ENCODE measurements at regions not wholly inside any gene's neighbourhood (a gene's known extent, or its start where the extent isn't known, plus 50 kb on each side); places are given as distances from the start of the nearest gene placed in this dataset.

DNA sequence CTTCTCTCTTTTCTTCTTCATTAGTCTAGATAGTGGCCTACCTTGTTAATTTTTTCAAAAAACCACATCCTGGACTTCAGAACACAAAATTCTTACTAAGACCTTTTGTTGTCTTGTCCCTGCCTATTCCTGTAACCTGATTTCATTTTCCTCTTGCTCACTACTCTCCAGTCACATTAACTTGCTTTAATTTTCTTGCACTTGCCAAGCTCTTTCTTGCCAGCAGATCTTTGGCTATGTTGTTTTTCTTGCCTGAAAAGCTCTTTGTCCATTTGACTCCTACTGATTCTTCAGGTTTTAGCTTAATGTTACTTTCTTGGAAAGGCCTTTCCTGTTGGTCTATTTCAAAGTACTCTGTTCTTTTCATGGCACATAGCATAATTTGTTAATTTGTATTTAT, 356.8 kb downstream of the OSTF1 start:
- no peaks in the 10 kb centered on the region for H4K20me1 ChIP-seq (ENCODE audit: insufficient read depth, low read length)
- POLR2A ChIA-PET (ENCODE audit: unreplicated experiment) = no interaction called here
- H3K56ac ChIP-seq (ENCODE audit: extremely low read depth, insufficient read depth, low read length) = no peak overlapping the region
- H3K36me3 ChIP-seq (ENCODE audit: control insufficient read depth, insufficient read depth, low read length) = no peaks in the 10 kb centered on the region
- in situ Hi-C loops (cut with MboI; ENCODE audit: low sequenced_read_pairs) = no loop called here
- no peak overlapping the region for H4K91ac ChIP-seq (ENCODE audit: insufficient read depth, low read depth, low read length)
- no peak overlapping the region for H4K8ac ChIP-seq (ENCODE audit: low read depth in 2 of 2, low read length in 2 of 2)
- no peak overlapping the region for H3K18ac ChIP-seq (ENCODE audit: low read depth, low read length)
- no peaks in the 10 kb centered on the region for H3K9me1 ChIP-seq (ENCODE audit: insufficient read depth, low read length)
- H3K27ac ChIP-seq (ENCODE audit: insufficient read depth, low read length) = no peak overlapping the region
- no peak overlapping the region for H3K4ac ChIP-seq (ENCODE audit: low read depth, low read length)
- no peaks in the 10 kb centered on the region for H3K27me3 ChIP-seq (ENCODE audit: control insufficient read depth, insufficient read depth, low read length)
- intact Hi-C loops (cut with micrococcal nuclease) = no loop called here
- H2AFZ ChIP-seq (replicated peaks; ENCODE audit: low read length, poor library complexity) = no peak overlapping the region
- no peak overlapping the region for H2AK9ac ChIP-seq (replicated peaks; ENCODE audit: low read depth, low read length, poor library complexity)
- DNase-seq (no peak), ATAC-seq (ENCODE audit: low read depth) (no peak)
- no peak overlapping the region for H2BK5ac ChIP-seq (ENCODE audit: low read depth, low read length, poor library complexity, severe bottlenecking)
- no peak overlapping the region for H3K9ac ChIP-seq (ENCODE audit: low read depth, low read length)
- H3K79me1 ChIP-seq (ENCODE audit: low read depth in 1 of 2, low read length in 2 of 2) = no peaks in the 10 kb centered on the region
- dilution Hi-C loops (cut with HindIII; ENCODE audit: low sequenced_read_pairs, unreplicated experiment) = no loop called here
- no peak overlapping the region for H2AK5ac ChIP-seq (ENCODE audit: low read depth, low read length)
- no peak overlapping the region for H2BK120ac ChIP-seq (ENCODE audit: low read depth, low read length)
- H3K4me3 ChIP-seq (ENCODE audit: insufficient read depth, low read depth, low read length) = no peak overlapping the region
- TF ChIP-seq, protein P1, sequence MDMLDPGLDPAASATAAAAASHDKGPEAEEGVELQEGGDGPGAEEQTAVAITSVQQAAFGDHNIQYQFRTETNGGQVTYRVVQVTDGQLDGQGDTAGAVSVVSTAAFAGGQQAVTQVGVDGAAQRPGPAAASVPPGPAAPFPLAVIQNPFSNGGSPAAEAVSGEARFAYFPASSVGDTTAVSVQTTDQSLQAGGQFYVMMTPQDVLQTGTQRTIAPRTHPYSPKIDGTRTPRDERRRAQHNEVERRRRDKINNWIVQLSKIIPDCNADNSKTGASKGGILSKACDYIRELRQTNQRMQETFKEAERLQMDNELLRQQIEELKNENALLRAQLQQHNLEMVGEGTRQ (IDR thresholded peaks at IDR 0.05; ENCODE audit: low read depth, low read length) = no peak
- TF ChIP-seq RAD21 (IDR thresholded peaks at IDR 0.05; ENCODE audit: low read length) (no peak), MAZ (IDR thresholded peaks at IDR 0.05; ENCODE audit: borderline replicate concordance, low read depth, low read length) (no peak), RCOR1 (IDR thresholded peaks at IDR 0.05; ENCODE audit: insufficient replicate concordance, low read length) (no peak), POLR2A (IDR thresholded peaks at IDR 0.05; ENCODE audit: low read depth, low read length) (no peak), BHLHE40 (IDR thresholded peaks at IDR 0.05; ENCODE audit: low read depth, low read length) (no peak), MXI1 (IDR thresholded peaks at IDR 0.05; ENCODE audit: borderline replicate concordance, low read depth, low read length) (no peak), CEBPB (IDR thresholded peaks at IDR 0.05; ENCODE audit: low read depth, low read length) (no peak), CHD1 (IDR thresholded peaks at IDR 0.05; ENCODE audit: low read depth, low read length) (no peak), FOS (IDR thresholded peaks at IDR 0.05; ENCODE audit: low read depth, low read length) (no peak), NFE2L2 (IDR thresholded peaks at IDR 0.05; ENCODE audit: low read depth, low read length) (no peak), SMC3 (IDR thresholded peaks at IDR 0.05; ENCODE audit: low read depth, low read length) (no peak), MAFK (IDR thresholded peaks at IDR 0.05; ENCODE audit: low read depth, low read length) (no peak), RFX5 (IDR thresholded peaks at IDR 0.05; ENCODE audit: low read depth, low read length) (no peak)
- TF ChIP-seq, protein P2, sequence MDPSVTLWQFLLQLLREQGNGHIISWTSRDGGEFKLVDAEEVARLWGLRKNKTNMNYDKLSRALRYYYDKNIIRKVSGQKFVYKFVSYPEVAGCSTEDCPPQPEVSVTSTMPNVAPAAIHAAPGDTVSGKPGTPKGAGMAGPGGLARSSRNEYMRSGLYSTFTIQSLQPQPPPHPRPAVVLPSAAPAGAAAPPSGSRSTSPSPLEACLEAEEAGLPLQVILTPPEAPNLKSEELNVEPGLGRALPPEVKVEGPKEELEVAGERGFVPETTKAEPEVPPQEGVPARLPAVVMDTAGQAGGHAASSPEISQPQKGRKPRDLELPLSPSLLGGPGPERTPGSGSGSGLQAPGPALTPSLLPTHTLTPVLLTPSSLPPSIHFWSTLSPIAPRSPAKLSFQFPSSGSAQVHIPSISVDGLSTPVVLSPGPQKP (IDR thresholded peaks at IDR 0.05; ENCODE audit: borderline replicate concordance, low read depth, low read length) = no peak
- TF ChIP-seq, protein P3, sequence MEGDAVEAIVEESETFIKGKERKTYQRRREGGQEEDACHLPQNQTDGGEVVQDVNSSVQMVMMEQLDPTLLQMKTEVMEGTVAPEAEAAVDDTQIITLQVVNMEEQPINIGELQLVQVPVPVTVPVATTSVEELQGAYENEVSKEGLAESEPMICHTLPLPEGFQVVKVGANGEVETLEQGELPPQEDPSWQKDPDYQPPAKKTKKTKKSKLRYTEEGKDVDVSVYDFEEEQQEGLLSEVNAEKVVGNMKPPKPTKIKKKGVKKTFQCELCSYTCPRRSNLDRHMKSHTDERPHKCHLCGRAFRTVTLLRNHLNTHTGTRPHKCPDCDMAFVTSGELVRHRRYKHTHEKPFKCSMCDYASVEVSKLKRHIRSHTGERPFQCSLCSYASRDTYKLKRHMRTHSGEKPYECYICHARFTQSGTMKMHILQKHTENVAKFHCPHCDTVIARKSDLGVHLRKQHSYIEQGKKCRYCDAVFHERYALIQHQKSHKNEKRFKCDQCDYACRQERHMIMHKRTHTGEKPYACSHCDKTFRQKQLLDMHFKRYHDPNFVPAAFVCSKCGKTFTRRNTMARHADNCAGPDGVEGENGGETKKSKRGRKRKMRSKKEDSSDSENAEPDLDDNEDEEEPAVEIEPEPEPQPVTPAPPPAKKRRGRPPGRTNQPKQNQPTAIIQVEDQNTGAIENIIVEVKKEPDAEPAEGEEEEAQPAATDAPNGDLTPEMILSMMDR (conservative IDR thresholded peaks at IDR 0.05; ENCODE audit: low read depth, low read length) = no peak
- BruUV-seq (replicated peaks) = no TSS peak
- no peak overlapping the region for H4K5ac ChIP-seq (ENCODE audit: low read depth, low read length)
- CTCF ChIA-PET = no interaction called here
- no peaks in the 10 kb centered on the region for H3K4me1 ChIP-seq (ENCODE audit: control insufficient read depth, insufficient read depth, low read length)
- H3K9me3 ChIP-seq (ENCODE audit: control insufficient read depth, insufficient read depth, low read length) = no peaks in the 10 kb centered on the region
- no peak overlapping the region for H3K14ac ChIP-seq (replicated peaks; ENCODE audit: low read depth, low read length)
- no peak overlapping the region for H3K23ac ChIP-seq (ENCODE audit: low read depth, low read length)
- no peak overlapping the region for H2BK15ac ChIP-seq (ENCODE audit: low read depth, low read length)
- no peak overlapping the region for H3K4me2 ChIP-seq (ENCODE audit: low read depth, low read length)
- no peak overlapping the region for H2BK20ac ChIP-seq (ENCODE audit: low read depth, low read length)
